Naive thymus-derived CD4-positive, alpha-beta T cell (primary cell): ENCODE measurements at regions not wholly inside any gene's neighbourhood (a gene's known extent, or its start where the extent isn't known, plus 50 kb on each side); places are given as distances from the start of the nearest gene placed in this dataset.

Source experiments
- ATAC-seq: fragments of 150-1000 bp; cut with Tn5 transposase; 2 replicates; pipeline ENCODE4 v1.10.0; 2021; ENCODE audit warnings: mild to moderate bottlenecking, moderate library complexity
- CTCF ChIA-PET: fragments of 350-600 bp; sonication (Branson Sonifier 250); formaldehyde crosslinking; loops from one replicate; lab custom pipeline; 2021; ENCODE audit warnings: antibody characterized with exemption; lab: Charles Lee
- POLR2A ChIA-PET: fragments of 350-600 bp; sonication (Branson Sonifier 250); formaldehyde crosslinking; loops from one replicate; lab custom pipeline; 2021; ENCODE audit warnings: antibody characterized with exemption, inconsistent platforms; lab: Charles Lee
- DNase-seq, 9 donors: peaks; one replicate each; pipeline versions ENCODE4 v3.0.0 to v3.0.0-alpha.2; 2020 to 2022; ENCODE audit warnings: mixed read lengths in 1 of 9
- H3K27ac ChIP-seq: one replicate; pipeline ENCODE4 v1.7.0; 2013; ENCODE audit warnings: mild to moderate bottlenecking, low read depth, low read length, moderate library complexity
- H3K27me3 ChIP-seq, 2 donors: one replicate each; pipeline ENCODE4 v1.7.0; 2013; ENCODE audit warnings: low read length in 2 of 2, mild to moderate bottlenecking in 2 of 2, moderate library complexity in 2 of 2; ENCODE audit not compliant: control insufficient read depth in 2 of 2, insufficient read depth in 2 of 2
- H3K36me3 ChIP-seq, 3 experiments: 1 replicate in 2 of 3; 2 replicates in 1 of 3; pipeline ENCODE4 v1.7.0; 2013; ENCODE audit warnings: low read length in 3 of 3, mild to moderate bottlenecking in 3 of 3, moderate library complexity in 1 of 3; ENCODE audit not compliant: insufficient read depth in 3 of 3, control insufficient read depth in 2 of 3
- H3K4me1 ChIP-seq, 2 donors: one replicate each; pipeline ENCODE4 v1.7.0; 2013; ENCODE audit warnings: low read length in 2 of 2, mild to moderate bottlenecking in 2 of 2, moderate library complexity in 1 of 2; ENCODE audit not compliant: control insufficient read depth in 2 of 2, insufficient read depth in 2 of 2
- H3K4me3 ChIP-seq: 2 replicates; pipeline ENCODE4 v1.7.0; 2013; ENCODE audit warnings: mild to moderate bottlenecking, low read length
- H3K9me3 ChIP-seq, 3 experiments: 1 replicate in 2 of 3; 2 replicates in 1 of 3; pipeline ENCODE4 v1.7.0; 2013; ENCODE audit warnings: low read length in 3 of 3; ENCODE audit not compliant: control insufficient read depth in 2 of 3
- H3K27ac Mint-ChIP-seq, 9 donors: one replicate each; pipeline ENCODE4 v1.8.0; 2020 to 2022; ENCODE audit warnings: mixed read lengths in 9 of 9, mild to moderate bottlenecking in 8 of 9, moderate library complexity in 5 of 9, inconsistent platforms in 2 of 9
- H3K27me3 Mint-ChIP-seq, 5 donors: one replicate each; pipeline ENCODE4 v1.8.0; 2021 to 2022; ENCODE audit warnings: mixed read lengths in 5 of 5, mild to moderate bottlenecking in 1 of 5
- H3K36me3 Mint-ChIP-seq, 5 donors: one replicate each; pipeline ENCODE4 v1.8.0; 2020 to 2022; ENCODE audit warnings: mixed read lengths in 5 of 5, mild to moderate bottlenecking in 3 of 5, inconsistent platforms in 1 of 5
- H3K4me1 Mint-ChIP-seq, 7 donors: one replicate each; pipeline ENCODE4 v1.8.0; 2020 to 2022; ENCODE audit warnings: mixed read lengths in 7 of 7, mild to moderate bottlenecking in 3 of 7, inconsistent platforms in 1 of 7
- H3K4me3 Mint-ChIP-seq, 10 donors: one replicate each; pipeline ENCODE4 v1.8.0; 2020 to 2022; ENCODE audit warnings: mild to moderate bottlenecking in 10 of 10, mixed read lengths in 10 of 10, moderate library complexity in 6 of 10, inconsistent platforms in 2 of 10
- H3K9me3 Mint-ChIP-seq, 11 donors: one replicate each; pipeline ENCODE4 v1.8.0; 2020 to 2022; ENCODE audit warnings: mixed read lengths in 11 of 11, mild to moderate bottlenecking in 4 of 11, inconsistent platforms in 1 of 11, moderate library complexity in 1 of 11
- intact Hi-C, 2 donors: fragments of 100-400 bp; cut with micrococcal nuclease; formaldehyde crosslinking; loops; one replicate each; pipeline ENCODE4 v1.15.1; 2023

GRCh38 chr3:31161889-31162288, 267.4 kb upstream of the GADL1 start:
- H3K9me3 Mint-ChIP-seq = peaks cover 0 to 8% (median 0%) of the 10 kb centered on the region in 11 donors
- no peak overlapping the region for H3K4me3 Mint-ChIP-seq
- peak overlapping the region in 1 of 9 donors; percentile 91 for H3K27ac Mint-ChIP-seq
- ChIA-PET POLR2A (interaction anchor here (0.5 kb wide), 1 partner anchor 47 kb away, joined by 3 read pairs; no protein-coding TSS in a partner anchor), CTCF (interaction anchor here (0.7 kb wide), 1 partner anchor 293 kb away, joined by 3 read pairs; no protein-coding TSS in a partner anchor)
- Histone ChIP-seq H3K4me1 (no peaks in the 10 kb centered on the region), H3K9me3 (no peaks in the 10 kb centered on the region), H3K27me3 (no peaks in the 10 kb centered on the region), H3K27ac (no peak overlapping the region), H3K4me3 (no peak overlapping the region), H3K36me3 (no peaks in the 10 kb centered on the region)
- no peaks in the 10 kb centered on the region for H3K27me3 Mint-ChIP-seq
- no peak for DNase-seq
- intact Hi-C loops = no loop called here
- ATAC-seq = no peak
- peaks cover 0 to 2% (median 0%) of the 10 kb centered on the region in 5 donors for H3K36me3 Mint-ChIP-seq
- peaks cover 7 to 21% (median 17%) of the 10 kb centered on the region in 7 donors for H3K4me1 Mint-ChIP-seq

GRCh38 chr3:31164381-31164780, 269.9 kb upstream of the GADL1 start:
- H3K27me3 ChIP-seq = no peaks in the 10 kb centered on the region
- H3K4me1 ChIP-seq = no peaks in the 10 kb centered on the region
- H3K27me3 Mint-ChIP-seq = no peaks in the 10 kb centered on the region
- H3K9me3 ChIP-seq = no peaks in the 10 kb centered on the region
- intact Hi-C loops = no loop called here
- no peaks in the 10 kb centered on the region for H3K36me3 ChIP-seq
- H3K27ac Mint-ChIP-seq = no peak overlapping the region
- H3K36me3 Mint-ChIP-seq = peaks cover 0 to 2% (median 0%) of the 10 kb centered on the region in 5 donors
- H3K27ac ChIP-seq = no peak overlapping the region
- H3K4me3 Mint-ChIP-seq = no peak overlapping the region
- no peak overlapping the region for H3K4me3 ChIP-seq
- POLR2A ChIA-PET = no interaction called here
- peaks cover 0 to 8% (median 0%) of the 10 kb centered on the region in 11 donors for H3K9me3 Mint-ChIP-seq
- peaks cover 4 to 22% (median 15%) of the 10 kb centered on the region in 7 donors for H3K4me1 Mint-ChIP-seq
- CTCF ChIA-PET = no interaction called here
- no peak for ATAC-seq
- DNase-seq = no peak

- POLR2A ChIA-PET = no interaction called here
- no peak overlapping the region for H3K27ac ChIP-seq
- CTCF ChIA-PET = interaction anchor here (2.3 kb wide), 1 partner anchor 9 kb away, joined by 9 read pairs; no protein-coding TSS in a partner anchor
- Mint-ChIP-seq H3K9me3 (peaks cover 0 to 2% (median 0%) of the 10 kb centered on the region in 11 donors), H3K27ac (no peak overlapping the region), H3K27me3 (no peaks in the 10 kb centered on the region), H3K36me3 (peaks cover 0 to 2% (median 0%) of the 10 kb centered on the region in 5 donors), H3K4me3 (no peak overlapping the region), H3K4me1 (peaks cover 4 to 22% (median 15%) of the 10 kb centered on the region in 7 donors)
- intact Hi-C loops = no loop called here
- H3K27me3 ChIP-seq = no peaks in the 10 kb centered on the region
- no peak for DNase-seq
- no peaks in the 10 kb centered on the region for H3K4me1 ChIP-seq
- H3K4me3 ChIP-seq = no peak overlapping the region
- ATAC-seq = no peak
- H3K9me3 ChIP-seq = no peaks in the 10 kb centered on the region
- H3K36me3 ChIP-seq = no peaks in the 10 kb centered on the region
Measured at GRCh38 chr3:31165399-31165860, 271.0 kb upstream of the GADL1 start.

GRCh38 chr3:31166249-31166885, 271.9 kb upstream of the GADL1 start:
- Mint-ChIP-seq H3K27ac (peak overlapping the region in 1 of 9 donors; percentile 48), H3K4me3 (no peak overlapping the region), H3K27me3 (no peaks in the 10 kb centered on the region), H3K4me1 (peaks cover 7 to 26% (median 19%) of the 10 kb centered on the region in 7 donors), H3K9me3 (peaks cover 0 to 4% (median 0%) of the 10 kb centered on the region in 11 donors), H3K36me3 (peaks cover 0 to 4% (median 0%) of the 10 kb centered on the region in 5 donors)
- ATAC-seq (no peak), DNase-seq (no peak)
- H3K9me3 ChIP-seq = no peaks in the 10 kb centered on the region
- H3K4me3 ChIP-seq = no peak overlapping the region
- ChIA-PET POLR2A (no interaction called here), CTCF (interaction anchor here (2.3 kb wide), 1 partner anchor 10 kb away, joined by 9 read pairs; no protein-coding TSS in a partner anchor)
- no peaks in the 10 kb centered on the region for H3K36me3 ChIP-seq
- H3K27ac ChIP-seq = no peak overlapping the region
- no peaks in the 10 kb centered on the region for H3K4me1 ChIP-seq
- intact Hi-C loops = no loop called here
- H3K27me3 ChIP-seq = no peaks in the 10 kb centered on the region

GRCh38 chr3:31167666-31168065, 273.2 kb upstream of the GADL1 start:
- Histone ChIP-seq H3K4me1 (no peaks in the 10 kb centered on the region), H3K27ac (no peak overlapping the region), H3K4me3 (no peak overlapping the region), H3K27me3 (no peaks in the 10 kb centered on the region), H3K36me3 (no peaks in the 10 kb centered on the region), H3K9me3 (no peaks in the 10 kb centered on the region)
- Mint-ChIP-seq H3K4me3 (no peak overlapping the region), H3K4me1 (peaks cover 8 to 39% (median 17%) of the 10 kb centered on the region in 7 donors), H3K9me3 (peaks cover 0 to 4% (median 0%) of the 10 kb centered on the region in 11 donors), H3K36me3 (peaks cover 0 to 4% (median 0%) of the 10 kb centered on the region in 5 donors), H3K27ac (no peak overlapping the region), H3K27me3 (no peaks in the 10 kb centered on the region)
- POLR2A ChIA-PET = no interaction called here
- no peak for DNase-seq
- intact Hi-C loops = no loop called here
- CTCF ChIA-PET = interaction anchor here (2.3 kb wide), 1 partner anchor 12 kb away, joined by 9 read pairs; no protein-coding TSS in a partner anchor
- no peak for ATAC-seq

- no peak for ATAC-seq
- Mint-ChIP-seq H3K36me3 (peaks cover 0 to 10% (median 0%) of the 10 kb centered on the region in 5 donors), H3K27me3 (no peaks in the 10 kb centered on the region), H3K4me3 (no peak overlapping the region), H3K9me3 (peaks cover 0 to 5% (median 0%) of the 10 kb centered on the region in 11 donors), H3K4me1 (peaks cover 8 to 41% (median 19%) of the 10 kb centered on the region in 7 donors), H3K27ac (no peak overlapping the region)
- intact Hi-C loops = no loop called here
- Histone ChIP-seq H3K4me3 (no peak overlapping the region), H3K4me1 (no peaks in the 10 kb centered on the region), H3K27me3 (no peaks in the 10 kb centered on the region), H3K36me3 (no peaks in the 10 kb centered on the region), H3K9me3 (no peaks in the 10 kb centered on the region), H3K27ac (no peak overlapping the region)
- DNase-seq = no peak
- ChIA-PET CTCF (no interaction called here), POLR2A (no interaction called here)
Measured at GRCh38 chr3:31170932-31171670, 276.6 kb upstream of the GADL1 start.
